Thyroid gland (tissue), 4 donors: ENCODE measurements at regions not wholly inside any gene's neighbourhood (a gene's known extent, or its start where the extent isn't known, plus 50 kb on each side); places are given as distances from the start of the nearest gene placed in this dataset.
A peak's percentile ranks its signal among the peaks of the same experiment; 100 is the strongest.

ENCODE experiments used
- DNase-seq, 2 donors: peaks; one replicate each; pipeline ENCODE4 v3.0.0-alpha.2; 2019
- H3K27ac ChIP-seq, 3 donors: fragments of 200-600 bp; sonication (generic); 1 replicate in 2 of 3; 2 replicates in 1 of 3; pipeline ENCODE4 v1.5.1; 2016 to 2019; ENCODE audit warnings: mild to moderate bottlenecking in 1 of 3, moderate library complexity in 1 of 3
- H3K27me3 ChIP-seq: fragments of 200-600 bp; sonication (generic); one replicate; pipeline ENCODE4 v1.5.1; 2019
- H3K36me3 ChIP-seq, 2 donors: fragments of 200-600 bp; sonication (generic); one replicate each; pipeline ENCODE4 v1.5.1; 2016 to 2019
- H3K4me1 ChIP-seq, 2 donors: fragments of 200-600 bp; sonication (generic); one replicate each; pipeline ENCODE4 v1.5.1; 2017 to 2019
- H3K4me3 ChIP-seq, 3 donors: fragments of 200-600 bp; sonication (generic); replicated peaks in 1 of 3; 1 replicate in 2 of 3; 2 replicates in 1 of 3; pipeline ENCODE4 v1.5.1; 2016; ENCODE audit warnings: mild to moderate bottlenecking in 1 of 3
- H3K9me3 ChIP-seq: fragments of 200-600 bp; sonication (generic); one replicate; pipeline ENCODE4 v1.5.1; 2017
- POLR2A ChIP-seq, 2 donors: fragments of 450-650 bp; IDR thresholded peaks; one replicate each; pipeline ENCODE4 v1.6.1; 2017; ENCODE audit warnings: antibody characterized with exemption in 2 of 2, mild to moderate bottlenecking in 2 of 2, moderate library complexity in 1 of 2
- WGBS, 2 donors: methylation state at CpG; one replicate each; pipeline ENCODE4 v1.1.5; 2017; 5-methylcytosine and 5-hydroxymethylcytosine counted together
- intact Hi-C: fragments of 100-400 bp; cut with DNase I; formaldehyde crosslinking; loops from one replicate; pipeline ENCODE4 v1.15.1; 2023
- TF ChIP-seq, protein P1 (sequence below), 6 experiments: fragments of 200-600 bp in 3 of 6; fragments of 450-650 bp in 3 of 6; sonication (generic) in 3 of 6; IDR thresholded peaks; one replicate each; pipeline ENCODE4 v1.5.1; 2016 to 2019; ENCODE audit warnings: antibody characterized with exemption in 6 of 6, mild to moderate bottlenecking in 2 of 6, inconsistent platforms in 1 of 6, moderate library complexity in 1 of 6

DNA sequence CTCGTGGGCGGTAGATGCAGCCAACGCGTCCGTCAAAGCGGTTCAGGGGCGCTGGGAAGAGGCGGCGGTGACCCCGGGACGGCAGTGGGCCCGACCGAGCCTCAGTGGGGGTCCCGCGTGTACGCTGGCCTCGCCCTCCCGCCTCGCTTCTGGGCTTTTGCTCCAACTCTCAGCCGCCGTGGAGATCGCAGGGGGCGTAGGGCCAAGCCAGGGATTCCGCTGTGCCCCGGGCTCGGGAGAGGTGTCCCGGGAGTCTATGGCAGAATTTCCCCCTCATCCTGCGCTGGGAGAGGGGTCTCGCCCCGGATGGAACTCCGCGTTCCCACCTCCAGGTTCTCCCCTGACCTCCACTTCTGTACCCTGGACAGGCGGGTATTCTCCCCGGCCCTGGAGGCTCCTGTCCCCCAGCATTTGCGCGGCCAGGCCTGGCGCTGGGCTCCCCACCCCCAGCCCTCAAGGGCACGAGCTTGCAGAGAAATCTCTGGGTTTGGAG is 131.9 kb downstream of the MRPL36 start:
- TF ChIP-seq, protein P1, sequence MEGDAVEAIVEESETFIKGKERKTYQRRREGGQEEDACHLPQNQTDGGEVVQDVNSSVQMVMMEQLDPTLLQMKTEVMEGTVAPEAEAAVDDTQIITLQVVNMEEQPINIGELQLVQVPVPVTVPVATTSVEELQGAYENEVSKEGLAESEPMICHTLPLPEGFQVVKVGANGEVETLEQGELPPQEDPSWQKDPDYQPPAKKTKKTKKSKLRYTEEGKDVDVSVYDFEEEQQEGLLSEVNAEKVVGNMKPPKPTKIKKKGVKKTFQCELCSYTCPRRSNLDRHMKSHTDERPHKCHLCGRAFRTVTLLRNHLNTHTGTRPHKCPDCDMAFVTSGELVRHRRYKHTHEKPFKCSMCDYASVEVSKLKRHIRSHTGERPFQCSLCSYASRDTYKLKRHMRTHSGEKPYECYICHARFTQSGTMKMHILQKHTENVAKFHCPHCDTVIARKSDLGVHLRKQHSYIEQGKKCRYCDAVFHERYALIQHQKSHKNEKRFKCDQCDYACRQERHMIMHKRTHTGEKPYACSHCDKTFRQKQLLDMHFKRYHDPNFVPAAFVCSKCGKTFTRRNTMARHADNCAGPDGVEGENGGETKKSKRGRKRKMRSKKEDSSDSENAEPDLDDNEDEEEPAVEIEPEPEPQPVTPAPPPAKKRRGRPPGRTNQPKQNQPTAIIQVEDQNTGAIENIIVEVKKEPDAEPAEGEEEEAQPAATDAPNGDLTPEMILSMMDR (IDR thresholded peaks at IDR 0.05), result no peak
- no peak for TF ChIP-seq POLR2A (IDR thresholded peaks at IDR 0.05)
- 0 to 8% methylated on average over 2 to 10 of the region's 38 CpGs for WGBS, 2 donors
- Histone ChIP-seq H3K27ac (no peak overlapping the region), H3K36me3 (no peaks in the 10 kb centered on the region), H3K27me3 (peaks cover 3% of the 10 kb centered on the region), H3K4me3 (peak overlapping the region in 1 of 3 donors; percentile 24), H3K9me3 (no peaks in the 10 kb centered on the region), H3K4me1 (peaks cover 0 to 11% of the 10 kb centered on the region in 2 donors)
- intact Hi-C loops, result loop anchor here (10.0 kb wide), 1 partner anchor 367 kb away; no protein-coding TSS in a partner anchor
- DNase-seq, result no peak

DNA sequence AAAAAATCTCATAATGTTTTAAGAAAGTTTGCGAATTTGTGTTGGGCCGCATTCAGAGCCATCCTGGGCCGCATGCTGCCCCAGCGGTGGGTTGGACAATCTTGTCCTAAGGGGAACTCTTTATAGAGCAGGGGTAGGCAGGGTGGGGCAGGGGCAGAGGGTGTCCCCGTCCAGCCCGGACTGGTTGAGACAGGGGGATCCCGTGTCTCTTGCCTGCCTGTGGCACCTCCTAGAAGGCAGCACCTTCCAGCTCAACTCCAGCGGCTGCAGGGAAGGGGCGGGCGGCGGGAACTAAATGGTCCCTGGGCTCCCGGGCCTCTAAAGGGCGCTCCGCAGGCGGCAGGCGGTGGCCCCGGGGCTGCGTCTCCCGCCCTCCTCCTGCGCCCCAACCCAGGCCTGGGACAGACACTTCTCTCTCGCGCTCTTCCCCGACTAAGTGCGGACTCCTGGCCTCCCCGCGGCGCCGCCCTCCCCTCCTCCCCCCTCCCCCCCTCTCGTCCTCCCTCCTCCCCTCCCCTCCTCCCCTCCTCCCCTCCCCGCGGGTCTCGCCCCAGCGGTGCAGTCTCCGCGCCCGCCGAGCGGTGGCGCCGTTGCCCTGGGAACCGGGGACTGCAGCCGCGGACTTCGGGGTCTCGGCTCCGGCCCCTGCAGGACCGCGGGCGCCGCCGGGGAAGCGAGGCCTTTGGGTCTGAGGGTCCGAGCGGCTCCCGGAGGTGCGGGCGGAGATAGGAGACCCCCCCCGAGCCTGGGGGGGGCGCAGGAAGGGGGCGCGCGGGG is 132.6 kb downstream of the MRPL36 start:
- no peaks in the 10 kb centered on the region for H3K36me3 ChIP-seq
- peaks cover 3% of the 10 kb centered on the region for H3K27me3 ChIP-seq
- TF ChIP-seq, protein P1 (IDR thresholded peaks at IDR 0.05), result peak in 4 of 6 experiments; percentile 12 to 52 (median 46)
- no peak for TF ChIP-seq POLR2A (IDR thresholded peaks at IDR 0.05)
- WGBS, 2 donors, result 27 to 65% methylated on average over 4 to 11 of the region's 62 CpGs
- H3K4me1 ChIP-seq, result peaks cover 0 to 11% of the 10 kb centered on the region in 2 donors
- peak overlapping the region in 1 of 3 donors; percentile 24 for H3K4me3 ChIP-seq
- intact Hi-C loops, result loop anchor here (10.0 kb wide), 1 partner anchor 368 kb away; no protein-coding TSS in a partner anchor
- DNase-seq, result peak; percentile 53 to 56
- no peaks in the 10 kb centered on the region for H3K9me3 ChIP-seq
- no peak overlapping the region for H3K27ac ChIP-seq

DNA sequence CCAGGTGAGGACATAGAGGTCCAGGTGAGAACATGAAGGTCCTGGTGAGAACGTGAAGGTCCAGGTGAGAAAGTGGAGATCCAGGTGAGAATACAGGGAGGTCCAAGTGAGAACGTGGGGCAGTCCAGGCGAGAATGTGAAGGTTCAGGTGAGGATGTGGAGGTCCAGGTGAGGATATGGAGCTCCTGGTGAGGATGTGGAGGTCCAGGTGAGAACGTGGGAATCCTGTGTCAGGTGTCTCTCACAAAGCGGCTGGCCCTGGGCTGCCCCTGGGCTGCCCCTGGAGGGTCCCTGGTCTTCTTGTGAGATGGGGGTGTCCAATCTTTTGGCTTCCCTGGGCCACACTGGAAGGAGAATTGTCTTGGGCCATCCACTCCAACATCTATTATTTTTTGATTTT is 133.4 kb downstream of the MRPL36 start:
- intact Hi-C loops, result loop anchor here (10.0 kb wide), 1 partner anchor 369 kb away; no protein-coding TSS in a partner anchor
- no peaks in the 10 kb centered on the region for H3K9me3 ChIP-seq
- TF ChIP-seq, protein P1 (IDR thresholded peaks at IDR 0.05), result no peak
- no peak for TF ChIP-seq POLR2A (IDR thresholded peaks at IDR 0.05)
- peaks cover 3% of the 10 kb centered on the region for H3K27me3 ChIP-seq
- WGBS, 2 donors, result 82 to 88% methylated on average over 5 of the region's 5 CpGs
- DNase-seq, result no peak
- no peaks in the 10 kb centered on the region for H3K36me3 ChIP-seq
- peaks cover 0 to 11% of the 10 kb centered on the region in 2 donors for H3K4me1 ChIP-seq
- no peak overlapping the region for H3K4me3 ChIP-seq
- H3K27ac ChIP-seq, result no peak overlapping the region

DNA sequence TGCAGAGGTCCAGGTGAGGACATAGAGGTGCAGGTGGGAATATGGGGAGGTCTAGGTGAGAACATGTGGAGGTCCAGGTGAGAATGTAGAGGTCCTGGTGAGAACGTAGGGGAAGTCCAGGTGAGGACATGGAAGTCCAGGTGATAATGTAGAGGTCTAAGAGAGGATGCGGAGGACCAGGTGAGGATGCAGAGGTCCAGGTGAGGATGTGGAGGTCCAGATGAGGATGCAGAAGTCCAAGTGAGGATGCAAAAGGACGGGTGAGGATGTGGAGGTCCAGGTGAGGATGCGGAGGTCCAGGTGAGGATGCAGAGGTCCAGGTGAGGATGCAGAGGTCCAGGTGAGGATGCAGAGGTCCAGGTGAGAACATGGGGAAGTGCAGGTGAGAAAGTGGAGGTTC is 133.8 kb downstream of the MRPL36 start:
- no peak overlapping the region for H3K27ac ChIP-seq
- DNase-seq, result no peak
- no peak overlapping the region for H3K4me3 ChIP-seq
- TF ChIP-seq, protein P1 (IDR thresholded peaks at IDR 0.05), result no peak
- no peak for TF ChIP-seq POLR2A (IDR thresholded peaks at IDR 0.05)
- H3K4me1 ChIP-seq, result peaks cover 0 to 11% of the 10 kb centered on the region in 2 donors
- 87 to 90% methylated on average over 4 of the region's 4 CpGs for WGBS, 2 donors
- intact Hi-C loops, result loop anchor here (10.0 kb wide), 1 partner anchor 369 kb away; no protein-coding TSS in a partner anchor
- no peaks in the 10 kb centered on the region for H3K9me3 ChIP-seq
- peaks cover 3% of the 10 kb centered on the region for H3K27me3 ChIP-seq
- H3K36me3 ChIP-seq, result no peaks in the 10 kb centered on the region

DNA sequence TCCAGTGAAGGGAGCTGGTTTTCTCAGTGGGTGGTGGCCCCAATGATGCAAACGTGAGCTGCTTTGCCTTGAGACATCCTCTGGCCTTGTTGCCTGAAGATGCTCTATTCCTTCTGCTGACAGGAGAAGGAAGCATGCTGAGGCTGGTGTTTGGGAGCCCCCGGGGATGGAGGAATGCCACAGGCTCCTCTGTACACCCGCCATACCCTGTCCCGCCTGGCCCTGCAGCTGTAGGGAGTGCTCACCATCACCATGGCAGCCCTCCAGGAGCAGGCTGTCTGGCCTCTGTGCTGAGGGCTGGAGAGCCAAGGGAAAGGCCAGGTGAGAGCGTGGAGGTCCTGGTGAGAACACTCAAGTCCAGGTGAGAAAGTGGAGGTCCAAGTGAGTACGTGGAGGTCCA is 134.4 kb downstream of the MRPL36 start:
- Histone ChIP-seq H3K27ac (no peak overlapping the region), H3K27me3 (peaks cover 3% of the 10 kb centered on the region), H3K4me3 (no peak overlapping the region), H3K9me3 (no peaks in the 10 kb centered on the region), H3K4me1 (peaks cover 0 to 11% of the 10 kb centered on the region in 2 donors), H3K36me3 (no peaks in the 10 kb centered on the region)
- WGBS, 2 donors, result 64 to 66% methylated on average over 4 to 6 of the region's 6 CpGs
- intact Hi-C loops, result loop anchor here (10.0 kb wide), 1 partner anchor 370 kb away; no protein-coding TSS in a partner anchor
- no peak for DNase-seq
- no peak for TF ChIP-seq POLR2A (IDR thresholded peaks at IDR 0.05)
- TF ChIP-seq, protein P1 (IDR thresholded peaks at IDR 0.05), result no peak
